ENCODE measurements at regions not wholly inside any gene's neighbourhood (a gene's known extent, or its start where the extent isn't known, plus 50 kb on each side); places are given as distances from the start of the nearest gene placed in this dataset.

- TF ChIP-seq CTCF (IDR thresholded peaks at IDR 0.05; ENCODE audit: control extremely low read depth, extremely low read depth), result no peak
- Histone ChIP-seq H3K4me1 (ENCODE audit: control insufficient read depth in 5 of 5, insufficient read depth in 5 of 5, low read length in 5 of 5) (no peaks in the 10 kb centered on the region), H3K9ac (ENCODE audit: insufficient read depth in 1 of 2, low read length in 2 of 2) (no peak overlapping the region), H3K4me3 (no peak overlapping the region), H3K27ac (ENCODE audit: low read depth in 1 of 2, low read length in 1 of 2) (no peak overlapping the region), H3K9me3 (ENCODE audit: control insufficient read depth in 4 of 4, insufficient read depth in 3 of 4, low read length in 3 of 4) (no peaks in the 10 kb centered on the region), H3K27me3 (ENCODE audit: control insufficient read depth in 3 of 3, insufficient read depth in 3 of 3, low read length in 2 of 3) (no peaks in the 10 kb centered on the region), H3K36me3 (ENCODE audit: control insufficient read depth in 4 of 4, insufficient read depth in 4 of 4, low read length in 4 of 4) (no peaks in the 10 kb centered on the region)
- ATAC-seq (ENCODE audit: insufficient read depth, low FRiP score) (no peak), DNase-seq (no peak)
- WGBS, 2 donors, result 74 to 85% methylated on average over 6 of the region's 6 CpGs
Measured at GRCh38 chr14:97359341-97359740, 562.2 kb downstream of the VRK1 start.

- no peaks in the 10 kb centered on the region for H3K4me1 ChIP-seq (ENCODE audit: control insufficient read depth in 5 of 5, insufficient read depth in 5 of 5, low read length in 5 of 5)
- TF ChIP-seq CTCF (IDR thresholded peaks at IDR 0.05; ENCODE audit: control extremely low read depth, extremely low read depth), result no peak
- H3K27me3 ChIP-seq (ENCODE audit: control insufficient read depth in 3 of 3, insufficient read depth in 3 of 3, low read length in 2 of 3), result no peaks in the 10 kb centered on the region
- no peak for DNase-seq
- no peaks in the 10 kb centered on the region for H3K9me3 ChIP-seq (ENCODE audit: control insufficient read depth in 4 of 4, insufficient read depth in 3 of 4, low read length in 3 of 4)
- WGBS, 2 donors, result 92 to 93% methylated on average over 6 of the region's 6 CpGs
- no peak overlapping the region for H3K27ac ChIP-seq (ENCODE audit: low read depth in 1 of 2, low read length in 1 of 2)
- no peaks in the 10 kb centered on the region for H3K36me3 ChIP-seq (ENCODE audit: control insufficient read depth in 4 of 4, insufficient read depth in 4 of 4, low read length in 4 of 4)
- no peak for ATAC-seq (ENCODE audit: insufficient read depth, low FRiP score)
- H3K4me3 ChIP-seq, result no peak overlapping the region
- H3K9ac ChIP-seq (ENCODE audit: insufficient read depth in 1 of 2, low read length in 2 of 2), result no peak overlapping the region
Measured at GRCh38 chr14:97361181-97361580, 564.0 kb downstream of the VRK1 start.

- H3K27ac ChIP-seq (ENCODE audit: low read depth in 1 of 2, low read length in 1 of 2), result no peak overlapping the region
- H3K9ac ChIP-seq (ENCODE audit: insufficient read depth in 1 of 2, low read length in 2 of 2), result no peak overlapping the region
- H3K4me3 ChIP-seq, result no peak overlapping the region
- 74 to 97% methylated on average over 3 of the region's 3 CpGs for WGBS, 2 donors
- H3K9me3 ChIP-seq (ENCODE audit: control insufficient read depth in 4 of 4, insufficient read depth in 3 of 4, low read length in 3 of 4), result no peaks in the 10 kb centered on the region
- no peak for ATAC-seq (ENCODE audit: insufficient read depth, low FRiP score)
- no peak for DNase-seq
- H3K36me3 ChIP-seq (ENCODE audit: control insufficient read depth in 4 of 4, insufficient read depth in 4 of 4, low read length in 4 of 4), result no peaks in the 10 kb centered on the region
- no peaks in the 10 kb centered on the region for H3K27me3 ChIP-seq (ENCODE audit: control insufficient read depth in 3 of 3, insufficient read depth in 3 of 3, low read length in 2 of 3)
- no peak for TF ChIP-seq CTCF (IDR thresholded peaks at IDR 0.05; ENCODE audit: control extremely low read depth, extremely low read depth)
- H3K4me1 ChIP-seq (ENCODE audit: control insufficient read depth in 5 of 5, insufficient read depth in 5 of 5, low read length in 5 of 5), result no peaks in the 10 kb centered on the region
Measured at GRCh38 chr14:97361958-97362357, 564.8 kb downstream of the VRK1 start.

GRCh38 chr14:97366400-97366799 is 569.2 kb downstream of the VRK1 start:
- ATAC-seq (ENCODE audit: insufficient read depth, low FRiP score), result no peak
- WGBS, 2 donors, result 64 to 79% methylated on average over 11 of the region's 11 CpGs
- no peak for DNase-seq

More at GRCh38 chr14:97366400-97366799, 569.2 kb downstream of the VRK1 start:
- no peak for TF ChIP-seq CTCF (IDR thresholded peaks at IDR 0.05; ENCODE audit: control extremely low read depth, extremely low read depth)
- no peak overlapping the region for H3K4me3 ChIP-seq
- H3K27me3 ChIP-seq (ENCODE audit: control insufficient read depth in 3 of 3, insufficient read depth in 3 of 3, low read length in 2 of 3), result no peaks in the 10 kb centered on the region
- H3K27ac ChIP-seq (ENCODE audit: low read depth in 1 of 2, low read length in 1 of 2), result no peak overlapping the region
- H3K4me1 ChIP-seq (ENCODE audit: control insufficient read depth in 5 of 5, insufficient read depth in 5 of 5, low read length in 5 of 5), result no peaks in the 10 kb centered on the region
- no peaks in the 10 kb centered on the region for H3K9me3 ChIP-seq (ENCODE audit: control insufficient read depth in 4 of 4, insufficient read depth in 3 of 4, low read length in 3 of 4)
- H3K9ac ChIP-seq (ENCODE audit: insufficient read depth in 1 of 2, low read length in 2 of 2), result no peak overlapping the region
- no peaks in the 10 kb centered on the region for H3K36me3 ChIP-seq (ENCODE audit: control insufficient read depth in 4 of 4, insufficient read depth in 4 of 4, low read length in 4 of 4)

Data from lung (tissue), 11 donors.